ENCODE measurements at regions not wholly inside any gene's neighbourhood (a gene's known extent, or its start where the extent isn't known, plus 50 kb on each side); places are given as distances from the start of the nearest gene placed in this dataset.

- no peak overlapping the region for H3K9ac ChIP-seq (ENCODE audit: low read depth in 1 of 2, low read length in 2 of 2)
- no peaks in the 10 kb centered on the region for H3K4me1 ChIP-seq (ENCODE audit: control insufficient read depth in 1 of 2, insufficient read depth in 2 of 2, low read length in 2 of 2)
- no peaks in the 10 kb centered on the region for H3K36me3 ChIP-seq (ENCODE audit: control insufficient read depth in 1 of 2, insufficient read depth in 2 of 2, low read length in 2 of 2)
- no peak overlapping the region for H3K27ac ChIP-seq (ENCODE audit: low read depth, low read length)
- no peaks in the 10 kb centered on the region for H3K9me3 ChIP-seq (ENCODE audit: control insufficient read depth in 1 of 2, low read length in 2 of 2)
- H3K4me3 ChIP-seq (ENCODE audit: low read depth in 1 of 2, low read length in 2 of 2), result no peak overlapping the region
- no peaks in the 10 kb centered on the region for H3K27me3 ChIP-seq (ENCODE audit: control insufficient read depth in 1 of 2, insufficient read depth in 2 of 2, low read length in 2 of 2)
These were observed 132.7 kb upstream of the RUNX3 start for GRCh38 chr1:25062621-25063255.

- no peaks in the 10 kb centered on the region for H3K4me1 ChIP-seq (ENCODE audit: control insufficient read depth in 1 of 2, insufficient read depth in 2 of 2, low read length in 2 of 2)
- no peak overlapping the region for H3K4me3 ChIP-seq (ENCODE audit: low read depth in 1 of 2, low read length in 2 of 2)
- H3K9ac ChIP-seq (ENCODE audit: low read depth in 1 of 2, low read length in 2 of 2), result no peak overlapping the region
- H3K27ac ChIP-seq (ENCODE audit: low read depth, low read length), result no peak overlapping the region
- no peaks in the 10 kb centered on the region for H3K27me3 ChIP-seq (ENCODE audit: control insufficient read depth in 1 of 2, insufficient read depth in 2 of 2, low read length in 2 of 2)
- no peaks in the 10 kb centered on the region for H3K36me3 ChIP-seq (ENCODE audit: control insufficient read depth in 1 of 2, insufficient read depth in 2 of 2, low read length in 2 of 2)
- no peaks in the 10 kb centered on the region for H3K9me3 ChIP-seq (ENCODE audit: control insufficient read depth in 1 of 2, low read length in 2 of 2)
These were observed 131.4 kb upstream of the RUNX3 start for GRCh38 chr1:25061261-25061995.

GRCh38 chr1:25057188-25057587, 127.1 kb upstream of the RUNX3 start:
- H3K4me1 ChIP-seq (ENCODE audit: control insufficient read depth in 1 of 2, insufficient read depth in 2 of 2, low read length in 2 of 2), result no peaks in the 10 kb centered on the region
- no peak overlapping the region for H3K27ac ChIP-seq (ENCODE audit: low read depth, low read length)
- no peaks in the 10 kb centered on the region for H3K36me3 ChIP-seq (ENCODE audit: control insufficient read depth in 1 of 2, insufficient read depth in 2 of 2, low read length in 2 of 2)
- no peak overlapping the region for H3K9ac ChIP-seq (ENCODE audit: low read depth in 1 of 2, low read length in 2 of 2)
- no peaks in the 10 kb centered on the region for H3K9me3 ChIP-seq (ENCODE audit: control insufficient read depth in 1 of 2, low read length in 2 of 2)
- no peak overlapping the region for H3K4me3 ChIP-seq (ENCODE audit: low read depth in 1 of 2, low read length in 2 of 2)
- H3K27me3 ChIP-seq (ENCODE audit: control insufficient read depth in 1 of 2, insufficient read depth in 2 of 2, low read length in 2 of 2), result no peaks in the 10 kb centered on the region

- Histone ChIP-seq H3K4me1 (ENCODE audit: control insufficient read depth in 1 of 2, insufficient read depth in 2 of 2, low read length in 2 of 2) (no peaks in the 10 kb centered on the region), H3K36me3 (ENCODE audit: control insufficient read depth in 1 of 2, insufficient read depth in 2 of 2, low read length in 2 of 2) (no peaks in the 10 kb centered on the region), H3K27ac (ENCODE audit: low read depth, low read length) (no peak overlapping the region), H3K9me3 (ENCODE audit: control insufficient read depth in 1 of 2, low read length in 2 of 2) (no peaks in the 10 kb centered on the region), H3K27me3 (ENCODE audit: control insufficient read depth in 1 of 2, insufficient read depth in 2 of 2, low read length in 2 of 2) (no peaks in the 10 kb centered on the region), H3K9ac (ENCODE audit: low read depth in 1 of 2, low read length in 2 of 2) (no peak overlapping the region), H3K4me3 (ENCODE audit: low read depth in 1 of 2, low read length in 2 of 2) (no peak overlapping the region)
These were observed 126.5 kb upstream of the RUNX3 start for GRCh38 chr1:25056536-25056935.

GRCh38 chr1:25055961-25056360, 125.9 kb upstream of the RUNX3 start:
- Histone ChIP-seq H3K27ac (ENCODE audit: low read depth, low read length) (no peak overlapping the region), H3K27me3 (ENCODE audit: control insufficient read depth in 1 of 2, insufficient read depth in 2 of 2, low read length in 2 of 2) (no peaks in the 10 kb centered on the region), H3K4me1 (ENCODE audit: control insufficient read depth in 1 of 2, insufficient read depth in 2 of 2, low read length in 2 of 2) (no peaks in the 10 kb centered on the region)

GRCh38 chr1:25055324-25055780, 125.3 kb upstream of the RUNX3 start:
- no peak overlapping the region for H3K27ac ChIP-seq (ENCODE audit: low read depth, low read length)
- H3K9ac ChIP-seq (ENCODE audit: low read depth in 1 of 2, low read length in 2 of 2), result no peak overlapping the region
- H3K4me3 ChIP-seq (ENCODE audit: low read depth in 1 of 2, low read length in 2 of 2), result no peak overlapping the region
- no peaks in the 10 kb centered on the region for H3K27me3 ChIP-seq (ENCODE audit: control insufficient read depth in 1 of 2, insufficient read depth in 2 of 2, low read length in 2 of 2)
- H3K36me3 ChIP-seq (ENCODE audit: control insufficient read depth in 1 of 2, insufficient read depth in 2 of 2, low read length in 2 of 2), result no peaks in the 10 kb centered on the region
- H3K9me3 ChIP-seq (ENCODE audit: control insufficient read depth in 1 of 2, low read length in 2 of 2), result no peaks in the 10 kb centered on the region
- H3K4me1 ChIP-seq (ENCODE audit: control insufficient read depth in 1 of 2, insufficient read depth in 2 of 2, low read length in 2 of 2), result no peaks in the 10 kb centered on the region

More at GRCh38 chr1:25055961-25056360, 125.9 kb upstream of the RUNX3 start:
- no peak overlapping the region for H3K9ac ChIP-seq (ENCODE audit: low read depth in 1 of 2, low read length in 2 of 2)
- no peaks in the 10 kb centered on the region for H3K9me3 ChIP-seq (ENCODE audit: control insufficient read depth in 1 of 2, low read length in 2 of 2)
- no peaks in the 10 kb centered on the region for H3K36me3 ChIP-seq (ENCODE audit: control insufficient read depth in 1 of 2, insufficient read depth in 2 of 2, low read length in 2 of 2)
- H3K4me3 ChIP-seq (ENCODE audit: low read depth in 1 of 2, low read length in 2 of 2), result no peak overlapping the region

GRCh38 chr1:25054526-25055323, 124.6 kb upstream of the RUNX3 start:
- Histone ChIP-seq H3K27me3 (ENCODE audit: control insufficient read depth in 1 of 2, insufficient read depth in 2 of 2, low read length in 2 of 2) (no peaks in the 10 kb centered on the region), H3K36me3 (ENCODE audit: control insufficient read depth in 1 of 2, insufficient read depth in 2 of 2, low read length in 2 of 2) (no peaks in the 10 kb centered on the region), H3K9me3 (ENCODE audit: control insufficient read depth in 1 of 2, low read length in 2 of 2) (no peaks in the 10 kb centered on the region), H3K27ac (ENCODE audit: low read depth, low read length) (no peak overlapping the region), H3K4me1 (ENCODE audit: control insufficient read depth in 1 of 2, insufficient read depth in 2 of 2, low read length in 2 of 2) (no peaks in the 10 kb centered on the region), H3K9ac (ENCODE audit: low read depth in 1 of 2, low read length in 2 of 2) (no peak overlapping the region), H3K4me3 (ENCODE audit: low read depth in 1 of 2, low read length in 2 of 2) (no peak overlapping the region)

GRCh38 chr1:25053576-25054250, 123.6 kb upstream of the RUNX3 start:
- Histone ChIP-seq H3K4me3 (ENCODE audit: low read depth in 1 of 2, low read length in 2 of 2) (no peak overlapping the region), H3K27ac (ENCODE audit: low read depth, low read length) (no peak overlapping the region), H3K36me3 (ENCODE audit: control insufficient read depth in 1 of 2, insufficient read depth in 2 of 2, low read length in 2 of 2) (no peaks in the 10 kb centered on the region), H3K9ac (ENCODE audit: low read depth in 1 of 2, low read length in 2 of 2) (no peak overlapping the region), H3K27me3 (ENCODE audit: control insufficient read depth in 1 of 2, insufficient read depth in 2 of 2, low read length in 2 of 2) (no peaks in the 10 kb centered on the region), H3K4me1 (ENCODE audit: control insufficient read depth in 1 of 2, insufficient read depth in 2 of 2, low read length in 2 of 2) (no peaks in the 10 kb centered on the region), H3K9me3 (ENCODE audit: control insufficient read depth in 1 of 2, low read length in 2 of 2) (no peaks in the 10 kb centered on the region)

GRCh38 chr1:25051906-25052305, 121.8 kb upstream of the RUNX3 start:
- Histone ChIP-seq H3K9me3 (ENCODE audit: control insufficient read depth in 1 of 2, low read length in 2 of 2) (no peaks in the 10 kb centered on the region), H3K27me3 (ENCODE audit: control insufficient read depth in 1 of 2, insufficient read depth in 2 of 2, low read length in 2 of 2) (no peaks in the 10 kb centered on the region), H3K36me3 (ENCODE audit: control insufficient read depth in 1 of 2, insufficient read depth in 2 of 2, low read length in 2 of 2) (no peaks in the 10 kb centered on the region), H3K27ac (ENCODE audit: low read depth, low read length) (no peak overlapping the region), H3K9ac (ENCODE audit: low read depth in 1 of 2, low read length in 2 of 2) (no peak overlapping the region), H3K4me3 (ENCODE audit: low read depth in 1 of 2, low read length in 2 of 2) (no peak overlapping the region), H3K4me1 (ENCODE audit: control insufficient read depth in 1 of 2, insufficient read depth in 2 of 2, low read length in 2 of 2) (no peaks in the 10 kb centered on the region)

- Histone ChIP-seq H3K9ac (ENCODE audit: low read depth in 1 of 2, low read length in 2 of 2) (no peak overlapping the region), H3K4me3 (ENCODE audit: low read depth in 1 of 2, low read length in 2 of 2) (no peak overlapping the region), H3K36me3 (ENCODE audit: control insufficient read depth in 1 of 2, insufficient read depth in 2 of 2, low read length in 2 of 2) (no peaks in the 10 kb centered on the region)
These were observed 121.4 kb upstream of the RUNX3 start for GRCh38 chr1:25051504-25051903.

More at GRCh38 chr1:25051504-25051903, 121.4 kb upstream of the RUNX3 start:
- Histone ChIP-seq H3K27ac (ENCODE audit: low read depth, low read length) (no peak overlapping the region), H3K27me3 (ENCODE audit: control insufficient read depth in 1 of 2, insufficient read depth in 2 of 2, low read length in 2 of 2) (no peaks in the 10 kb centered on the region), H3K9me3 (ENCODE audit: control insufficient read depth in 1 of 2, low read length in 2 of 2) (no peaks in the 10 kb centered on the region), H3K4me1 (ENCODE audit: control insufficient read depth in 1 of 2, insufficient read depth in 2 of 2, low read length in 2 of 2) (no peaks in the 10 kb centered on the region)

Measured in duodenal mucosa (tissue), 2 donors.